ENCODE measurements at regions not wholly inside any gene's neighbourhood (a gene's known extent, or its start where the extent isn't known, plus 50 kb on each side); places are given as distances from the start of the nearest gene placed in this dataset.

- TF ChIP-seq CTCF (IDR thresholded peaks at IDR 0.05; ENCODE audit: insufficient read depth, low read depth, low read length) (no peak), EZH2 (IDR thresholded peaks at IDR 0.05; ENCODE audit: insufficient read depth, low read length) (no peak)
Measured at GRCh38 chr10:43002596-43002995, 74.3 kb upstream of the RET start.

Data from astrocyte (in vitro differentiated cells and primary cell).